DOHH2 (cell line): ENCODE measurements at regions not wholly inside any gene's neighbourhood (a gene's known extent, or its start where the extent isn't known, plus 50 kb on each side); places are given as distances from the start of the nearest gene placed in this dataset.

ENCODE experiments used
- H3F3A ChIP-seq: fragments of 200-600 bp; sonication (generic), shearing (Covaris generic); 2 replicates; pipeline ENCODE4 v1.6.0; 2016; ENCODE audit warnings: antibody characterized with exemption, mild to moderate bottlenecking; ENCODE audit not compliant: control insufficient read depth, insufficient read depth
- H3K27ac ChIP-seq: fragments of 200-600 bp; sonication (generic); 2 replicates; pipeline ENCODE4 v1.5.1; 2014; ENCODE audit warnings: low read depth, mild to moderate bottlenecking, low read length, moderate library complexity
- H3K27me3 ChIP-seq: fragments of 200-600 bp; sonication (generic); 2 replicates; pipeline ENCODE4 v1.6.1; 2014; ENCODE audit warnings: mild to moderate bottlenecking, low read length, mixed read lengths; ENCODE audit not compliant: control insufficient read depth
- H3K36me3 ChIP-seq: fragments of 200-600 bp; sonication (generic); 2 replicates; pipeline ENCODE4 v1.6.1; 2014; ENCODE audit warnings: mild to moderate bottlenecking, low read length, moderate library complexity, mixed read lengths; ENCODE audit not compliant: control insufficient read depth
- H3K4me1 ChIP-seq: fragments of 200-600 bp; sonication (generic); 2 replicates; pipeline ENCODE4 v1.6.1; 2014; ENCODE audit warnings: mild to moderate bottlenecking, low read length, mixed read lengths; ENCODE audit not compliant: control insufficient read depth
- H3K4me2 ChIP-seq: fragments of 200-600 bp; sonication (generic); 2 replicates; pipeline ENCODE4 v1.6.0; 2014; ENCODE audit warnings: mild to moderate bottlenecking, low read length, moderate library complexity
- H3K4me3 ChIP-seq: fragments of 200-600 bp; sonication (generic); 2 replicates; pipeline ENCODE4 v1.5.1; 2014; ENCODE audit warnings: mild to moderate bottlenecking, low read length, mixed read lengths
- H3K79me2 ChIP-seq: fragments of 200-600 bp; sonication (generic); 2 replicates; pipeline ENCODE4 v1.6.1; 2014; ENCODE audit warnings: mild to moderate bottlenecking, low read length, mixed read lengths; ENCODE audit not compliant: control insufficient read depth
- H3K9me2 ChIP-seq: fragments of 200-600 bp; sonication (generic); replicated peaks from 2 replicates; pipeline ENCODE4 v1.6.1; 2014; ENCODE audit warnings: mild to moderate bottlenecking, low read length, mixed read lengths; ENCODE audit not compliant: control insufficient read depth
- H3K9me3 ChIP-seq: fragments of 200-600 bp; sonication (generic); 2 replicates; pipeline ENCODE4 v1.6.1; 2014; ENCODE audit warnings: antibody characterized with exemption, low read length, mixed read lengths; ENCODE audit not compliant: control insufficient read depth, insufficient read depth
- H4K20me1 ChIP-seq: fragments of 200-600 bp; sonication (generic); 2 replicates; pipeline ENCODE4 v1.6.0; 2014; ENCODE audit warnings: low read depth, mild to moderate bottlenecking, antibody characterized with exemption, low read length, moderate library complexity; ENCODE audit not compliant: control insufficient read depth, insufficient read depth
- CTCF ChIP-seq: fragments of 200-600 bp; sonication (generic); IDR thresholded peaks from one replicate; pipeline ENCODE4 v1.5.1; 2014; ENCODE audit warnings: antibody characterized with exemption, mild to moderate bottlenecking, low read depth, low read length; ENCODE audit not compliant: poor library complexity, severe bottlenecking
- EZH2phosphoT487 ChIP-seq: fragments of 200-600 bp; sonication (generic); IDR thresholded peaks from 2 replicates; pipeline ENCODE4 v1.6.1; 2017; ENCODE audit warnings: borderline replicate concordance, mild to moderate bottlenecking, antibody characterized with exemption, low read length, moderate library complexity, mixed read lengths

DNA sequence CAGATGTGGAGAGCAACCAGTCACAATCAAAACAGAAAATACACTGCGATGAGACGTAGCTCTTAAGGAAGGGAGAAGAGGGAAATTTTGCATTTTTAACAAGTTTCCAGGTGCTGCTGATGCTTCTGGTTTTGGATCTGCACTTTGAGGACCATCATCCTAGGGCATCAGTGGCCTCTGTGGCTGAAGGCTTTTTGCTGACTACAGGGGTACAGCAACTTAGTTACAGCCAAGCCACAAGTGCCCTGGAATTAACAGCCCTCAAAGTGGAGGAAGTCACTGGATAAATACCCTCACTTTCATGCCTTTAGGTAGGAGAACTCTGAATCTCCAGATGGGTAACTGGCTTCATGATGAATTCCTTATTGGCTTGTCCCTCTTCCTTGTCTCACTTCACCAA, 700.9 kb downstream of the TMEM182 start:
- no peaks in the 10 kb centered on the region for H3K4me1 ChIP-seq
- H3K4me3 ChIP-seq = no peak overlapping the region
- no peak overlapping the region for H3K4me2 ChIP-seq
- no peaks in the 10 kb centered on the region for H3F3A ChIP-seq
- H3K9me3 ChIP-seq = no peaks in the 10 kb centered on the region
- no peaks in the 10 kb centered on the region for H3K36me3 ChIP-seq
- no peak for TF ChIP-seq EZH2phosphoT487
- no peak for TF ChIP-seq CTCF
- H3K27ac ChIP-seq = no peak overlapping the region
- no peaks in the 10 kb centered on the region for H3K27me3 ChIP-seq
- no peaks in the 10 kb centered on the region for H3K9me2 ChIP-seq
- no peaks in the 10 kb centered on the region for H3K79me2 ChIP-seq
- H4K20me1 ChIP-seq = no peaks in the 10 kb centered on the region

- Histone ChIP-seq H3K4me2 (no peak overlapping the region), H3K9me2 (no peaks in the 10 kb centered on the region), H3F3A (no peaks in the 10 kb centered on the region), H3K79me2 (no peaks in the 10 kb centered on the region), H3K27ac (no peak overlapping the region), H4K20me1 (no peaks in the 10 kb centered on the region), H3K4me3 (no peak overlapping the region), H3K9me3 (no peaks in the 10 kb centered on the region), H3K27me3 (no peaks in the 10 kb centered on the region), H3K4me1 (no peaks in the 10 kb centered on the region), H3K36me3 (no peaks in the 10 kb centered on the region)
- TF ChIP-seq CTCF (no peak), EZH2phosphoT487 (no peak)
These were observed 703.0 kb downstream of the TMEM182 start for GRCh38 chr2:103464831-103465230.

DNA sequence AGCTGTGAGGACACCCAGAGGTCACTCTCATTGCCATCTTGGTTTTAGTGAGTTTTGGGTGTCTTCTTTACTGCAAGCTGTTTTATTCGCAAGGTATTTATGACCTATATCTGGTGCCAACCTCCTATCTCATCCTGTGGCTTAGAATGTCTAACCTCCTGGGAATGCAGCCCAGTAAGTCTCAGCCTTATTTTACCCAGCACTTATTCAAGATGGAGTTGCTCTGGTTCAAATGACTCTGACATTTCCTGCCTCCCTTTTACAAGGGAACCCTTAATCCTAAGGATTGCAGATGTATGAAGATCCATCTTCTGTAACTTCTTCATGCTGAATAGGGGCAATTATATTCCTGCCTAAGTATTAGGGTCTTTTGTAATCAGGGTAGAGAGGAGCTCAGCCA, 708.0 kb downstream of the TMEM182 start:
- Histone ChIP-seq H3K9me2 (no peaks in the 10 kb centered on the region), H4K20me1 (no peaks in the 10 kb centered on the region), H3K79me2 (no peaks in the 10 kb centered on the region), H3K27ac (no peak overlapping the region), H3K4me1 (no peaks in the 10 kb centered on the region), H3K9me3 (no peaks in the 10 kb centered on the region), H3K4me2 (no peak overlapping the region), H3K27me3 (no peaks in the 10 kb centered on the region), H3F3A (no peaks in the 10 kb centered on the region), H3K36me3 (no peaks in the 10 kb centered on the region), H3K4me3 (no peak overlapping the region)
- TF ChIP-seq CTCF (no peak), EZH2phosphoT487 (no peak)

DNA sequence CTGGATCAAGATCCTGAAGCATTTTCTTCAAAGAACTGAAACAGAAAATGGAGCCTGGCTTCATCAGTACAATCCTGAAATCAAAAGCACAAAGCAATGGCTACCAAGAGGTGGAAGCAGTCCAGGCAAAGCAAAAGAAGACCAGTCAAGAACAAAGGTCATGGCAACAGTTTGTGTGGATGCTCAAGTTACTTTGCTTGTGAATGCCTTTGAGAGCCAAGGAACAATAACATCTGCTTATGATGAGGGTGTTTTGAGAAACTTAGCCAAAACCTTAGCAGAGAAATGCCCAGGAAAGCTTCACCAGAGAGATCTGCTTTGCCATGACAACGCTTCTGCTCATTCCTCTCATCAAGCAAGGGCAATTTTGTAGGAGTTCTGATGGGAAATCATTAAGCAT, 723.1 kb downstream of the TMEM182 start:
- H3K79me2 ChIP-seq = no peaks in the 10 kb centered on the region
- H3K4me1 ChIP-seq = no peaks in the 10 kb centered on the region
- TF ChIP-seq EZH2phosphoT487 = no peak
- no peak for TF ChIP-seq CTCF
- H4K20me1 ChIP-seq = no peaks in the 10 kb centered on the region
- no peaks in the 10 kb centered on the region for H3K9me2 ChIP-seq
- H3K4me3 ChIP-seq = no peak overlapping the region
- no peaks in the 10 kb centered on the region for H3K36me3 ChIP-seq
- H3K9me3 ChIP-seq = no peaks in the 10 kb centered on the region
- H3F3A ChIP-seq = no peaks in the 10 kb centered on the region
- no peaks in the 10 kb centered on the region for H3K27me3 ChIP-seq
- H3K4me2 ChIP-seq = no peak overlapping the region
- H3K27ac ChIP-seq = no peak overlapping the region
